KMS-11 (cell line): ENCODE measurements at regions not wholly inside any gene's neighbourhood (a gene's known extent, or its start where the extent isn't known, plus 50 kb on each side); places are given as distances from the start of the nearest gene placed in this dataset.

ENCODE experiments used
- H2AFZ ChIP-seq: fragments of 200-600 bp; sonication (generic); 2 replicates; pipeline ENCODE4 v1.6.1; 2016; ENCODE audit warnings: antibody characterized with exemption, mixed run types, low read depth
- H3K27ac ChIP-seq: fragments of 200-600 bp; sonication (generic); 2 replicates; pipeline ENCODE4 v1.6.1; 2016; ENCODE audit warnings: mild to moderate bottlenecking, mixed run types
- H3K27me3 ChIP-seq: fragments of 200-600 bp; sonication (generic); 2 replicates; pipeline ENCODE4 v1.6.1; 2017; ENCODE audit warnings: mild to moderate bottlenecking, low read depth, mixed run types, moderate library complexity; ENCODE audit not compliant: insufficient read depth
- H3K36me3 ChIP-seq: fragments of 200-600 bp; sonication (generic); 2 replicates; pipeline ENCODE4 v1.6.1; 2017; ENCODE audit warnings: mild to moderate bottlenecking, mixed run types; ENCODE audit not compliant: insufficient read depth
- H3K4me1 ChIP-seq: fragments of 200-600 bp; sonication (generic); 2 replicates; pipeline ENCODE4 v1.6.1; 2016; ENCODE audit warnings: mild to moderate bottlenecking, low read depth, mixed run types; ENCODE audit not compliant: poor library complexity, severe bottlenecking
- H3K4me2 ChIP-seq: fragments of 200-600 bp; sonication (generic); 2 replicates; pipeline ENCODE4 v1.7.0; 2016; ENCODE audit warnings: mild to moderate bottlenecking, mixed run types
- H3K4me3 ChIP-seq: fragments of 200-600 bp; sonication (generic); IDR thresholded peaks from 2 replicates; pipeline ENCODE4 v1.6.1; 2017; ENCODE audit warnings: low read depth, low read length, mixed read lengths; ENCODE audit not compliant: insufficient read depth
- H3K79me2 ChIP-seq: fragments of 200-600 bp; sonication (generic); 2 replicates; pipeline ENCODE4 v1.6.1; 2016; ENCODE audit warnings: low read depth, mixed run types; ENCODE audit not compliant: insufficient read depth
- H3K9ac ChIP-seq: fragments of 200-600 bp; sonication (generic); 2 replicates; pipeline ENCODE4 v1.6.1; 2016; ENCODE audit warnings: mild to moderate bottlenecking, mixed run types
- H4K20me1 ChIP-seq: fragments of 200-600 bp; sonication (generic); 2 replicates; pipeline ENCODE4 v1.6.1; 2016; ENCODE audit warnings: mild to moderate bottlenecking, mixed run types; ENCODE audit not compliant: insufficient read depth
- CTCF ChIP-seq: fragments of 200-600 bp; sonication (generic); conservative IDR thresholded peaks from 2 replicates; pipeline ENCODE4 v1.6.1; 2017; ENCODE audit warnings: low read depth, mild to moderate bottlenecking, antibody characterized with exemption, low read length, moderate library complexity, mixed read lengths

DNA sequence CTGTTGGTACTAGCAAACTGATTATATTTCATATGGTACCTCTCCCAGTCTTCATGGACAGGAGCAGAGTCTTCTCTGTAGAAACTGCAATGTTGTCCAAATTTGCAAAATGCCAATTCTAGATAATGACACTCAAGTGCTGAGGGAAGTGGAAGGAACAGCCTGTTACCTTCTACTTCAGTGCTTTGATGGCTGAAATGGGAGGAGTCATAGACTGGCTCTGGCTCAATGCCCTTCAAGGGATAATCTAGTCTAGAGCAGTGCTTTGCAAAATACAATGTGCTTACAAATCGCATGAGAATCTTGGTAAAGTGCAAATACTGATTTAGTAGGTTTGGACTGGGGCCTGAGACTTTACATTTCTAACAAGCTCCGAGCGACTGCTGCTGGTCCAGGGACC is 51.7 kb upstream of the ACP3 start:
- no peak overlapping the region for H3K9ac ChIP-seq
- no peak overlapping the region for H3K27ac ChIP-seq
- H3K36me3 ChIP-seq: no peaks in the 10 kb centered on the region
- H3K79me2 ChIP-seq: no peaks in the 10 kb centered on the region
- no peaks in the 10 kb centered on the region for H3K27me3 ChIP-seq
- no peak overlapping the region for H2AFZ ChIP-seq
- no peak for TF ChIP-seq CTCF
- H3K4me1 ChIP-seq: no peaks in the 10 kb centered on the region
- no peak overlapping the region for H3K4me2 ChIP-seq
- H4K20me1 ChIP-seq: no peaks in the 10 kb centered on the region
- H3K4me3 ChIP-seq: no peak overlapping the region

- Histone ChIP-seq H3K36me3 (no peaks in the 10 kb centered on the region), H3K4me1 (no peaks in the 10 kb centered on the region), H3K9ac (no peak overlapping the region), H3K27me3 (no peaks in the 10 kb centered on the region), H3K79me2 (no peaks in the 10 kb centered on the region), H3K4me3 (no peak overlapping the region), H3K27ac (no peak overlapping the region), H3K4me2 (no peak overlapping the region), H4K20me1 (no peaks in the 10 kb centered on the region), H2AFZ (no peak overlapping the region)
- TF ChIP-seq CTCF: no peak
Observed at GRCh38 chr3:132267391-132267993, 49.7 kb upstream of the ACP3 start.
